HG03060 (cell line): ENCODE measurements at regions not wholly inside any gene's neighbourhood (a gene's known extent, or its start where the extent isn't known, plus 50 kb on each side); places are given as distances from the start of the nearest gene placed in this dataset.
"Not testable (repeated sequence)": the region's sequence is repeated elsewhere in the genome, so short reads cannot be mapped to it uniquely, and the experiment has no call there.

Experiments
- ATAC-seq: cut with Tn5 transposase; IDR thresholded peaks from one replicate; pipeline ENCODE4 v1.9.1; 2021; ENCODE audit warnings: low read depth, moderate number of reproducible peaks; ENCODE audit not compliant: unreplicated experiment

- ATAC-seq = no peak
These were observed 1153.1 kb upstream of the USP15 start for GRCh38 chr12:61107118-61107517.

- no peak for ATAC-seq
These were observed 1149.0 kb upstream of the USP15 start for GRCh38 chr12:61111218-61111617.

GRCh38 chr12:61137677-61138414, 1122.4 kb upstream of the USP15 start:
- ATAC-seq = no peak

GRCh38 chr12:61138415-61138759, 1121.8 kb upstream of the USP15 start:
- ATAC-seq = no peak

- no peak for ATAC-seq
These were observed 1098.2 kb upstream of the USP15 start for GRCh38 chr12:61161961-61162360.

- ATAC-seq = no peak
These were observed 1071.2 kb upstream of the USP15 start for GRCh38 chr12:61188801-61189595.

- no peak for ATAC-seq
These were observed 1046.6 kb upstream of the USP15 start for GRCh38 chr12:61213646-61214045.

GRCh38 chr12:61220337-61220736, 1039.9 kb upstream of the USP15 start:
- ATAC-seq = no peak

- ATAC-seq = no peak
These were observed 1028.2 kb upstream of the USP15 start for GRCh38 chr12:61232040-61232439.

- ATAC-seq = no peak
These were observed 1009.9 kb upstream of the USP15 start for GRCh38 chr12:61250303-61250702.

- no peak for ATAC-seq
These were observed 1009.1 kb upstream of the USP15 start for GRCh38 chr12:61251076-61251475.

- no peak for ATAC-seq
These were observed 1006.0 kb upstream of the USP15 start for GRCh38 chr12:61254225-61254624.

GRCh38 chr12:61264294-61264693, 995.9 kb upstream of the USP15 start:
- ATAC-seq = not testable (repeated sequence)

- no peak for ATAC-seq
These were observed 992.7 kb upstream of the USP15 start for GRCh38 chr12:61267474-61267873.

- no peak for ATAC-seq
These were observed 987.8 kb upstream of the USP15 start for GRCh38 chr12:61272441-61272840.

GRCh38 chr12:61282790-61283575, 977.2 kb upstream of the USP15 start:
- no peak for ATAC-seq

GRCh38 chr12:61290473-61290872, 969.7 kb upstream of the USP15 start:
- no peak for ATAC-seq

GRCh38 chr12:61291647-61292046, 968.6 kb upstream of the USP15 start:
- no peak for ATAC-seq

- not testable (repeated sequence) for ATAC-seq
These were observed 966.2 kb upstream of the USP15 start for GRCh38 chr12:61294011-61294410.

- no peak for ATAC-seq
These were observed 958.4 kb upstream of the USP15 start for GRCh38 chr12:61301817-61302216.

- no peak for ATAC-seq
These were observed 957.9 kb upstream of the USP15 start for GRCh38 chr12:61302282-61302681.
